CD14-positive monocyte (primary cell): ENCODE measurements at regions not wholly inside any gene's neighbourhood (a gene's known extent, or its start where the extent isn't known, plus 50 kb on each side); places are given as distances from the start of the nearest gene placed in this dataset.

Experiments used
- DNase-seq, 3 donors: peaks; one replicate each; pipeline ENCODE4 v3.0.0-alpha.2; 2011 to 2022
- H2AFZ ChIP-seq: 2 replicates; pipeline ENCODE4 v1.6.0; 2012; ENCODE audit warnings: mild to moderate bottlenecking, low read depth, low read length, inconsistent platforms; ENCODE audit not compliant: insufficient read depth, poor library complexity, severe bottlenecking
- H3K27ac ChIP-seq, 2 donors: 1 replicate in 1 of 2; 2 replicates in 1 of 2; pipeline ENCODE4 v1.5.1; 2012 to 2013; ENCODE audit warnings: low read length in 2 of 2, control low read depth in 1 of 2, inconsistent platforms in 1 of 2, low read depth in 1 of 2, mild to moderate bottlenecking in 1 of 2
- H3K27me3 ChIP-seq, 2 donors: one replicate each; pipeline versions ENCODE4 v1.6.0 to v1.6.1; 2011 to 2013; ENCODE audit warnings: low read length in 2 of 2; ENCODE audit not compliant: control insufficient read depth in 2 of 2, insufficient read depth in 2 of 2
- H3K36me3 ChIP-seq, 2 donors: replicated peaks in 1 of 2; 1 replicate in 1 of 2; 2 replicates in 1 of 2; pipeline versions ENCODE4 v1.5.1 to v1.6.1; 2012 to 2013; ENCODE audit warnings: low read length in 2 of 2, control low read depth in 1 of 2, inconsistent platforms in 1 of 2, mild to moderate bottlenecking in 1 of 2; ENCODE audit not compliant: insufficient read depth in 2 of 2, control insufficient read depth in 1 of 2
- H3K4me1 ChIP-seq, 2 donors: 1 replicate in 1 of 2; 2 replicates in 1 of 2; pipeline versions ENCODE4 v1.5.1 to v1.6.1; 2012 to 2013; ENCODE audit warnings: low read length in 2 of 2, control low read depth in 1 of 2, inconsistent platforms in 1 of 2, mild to moderate bottlenecking in 1 of 2, moderate library complexity in 1 of 2; ENCODE audit not compliant: insufficient read depth in 2 of 2, control insufficient read depth in 1 of 2
- H3K4me2 ChIP-seq: replicated peaks from 2 replicates; pipeline ENCODE3; 2012; ENCODE audit warnings: low read length, moderate library complexity, mild to moderate bottlenecking; ENCODE audit not compliant: poor library complexity, severe bottlenecking; ENCODE audit errors: extremely low read depth
- H3K4me3 ChIP-seq, 3 experiments: fragments of 200-600 bp in 1 of 3; sonication (generic) in 1 of 3; replicated peaks in 1 of 3; 1 replicate in 2 of 3; 2 replicates in 1 of 3; pipeline ENCODE4 v1.5.1; 2011 to 2013; ENCODE audit warnings: low read length in 3 of 3, mild to moderate bottlenecking in 3 of 3, control low read depth in 2 of 3, low read depth in 2 of 3, inconsistent platforms in 1 of 3, moderate library complexity in 1 of 3
- H3K79me2 ChIP-seq: 2 replicates; pipeline ENCODE4 v1.6.0; 2012; ENCODE audit warnings: mild to moderate bottlenecking, control low read depth, inconsistent platforms, low read length, moderate library complexity; ENCODE audit not compliant: insufficient read depth
- H3K9ac ChIP-seq: 2 replicates; pipeline ENCODE4 v1.6.0; 2017; ENCODE audit warnings: low read length, mild to moderate bottlenecking; ENCODE audit not compliant: insufficient read depth, poor library complexity, severe bottlenecking
- H3K9me3 ChIP-seq, 2 donors: replicated peaks in 1 of 2; 1 replicate in 1 of 2; 2 replicates in 1 of 2; pipeline versions ENCODE4 v1.5.1 to v1.6.1; 2012 to 2013; ENCODE audit warnings: low read length in 2 of 2, control low read depth in 1 of 2; ENCODE audit not compliant: control insufficient read depth in 1 of 2, insufficient read depth in 1 of 2
- H4K20me1 ChIP-seq: 2 replicates; pipeline ENCODE4 v1.6.0; 2012; ENCODE audit warnings: mild to moderate bottlenecking, low read length, control low read depth, moderate library complexity; ENCODE audit not compliant: insufficient read depth
- H3K27ac Mint-ChIP-seq, 7 donors: one replicate each; pipeline ENCODE4 v1.8.0; 2020; ENCODE audit warnings: mild to moderate bottlenecking in 7 of 7, mixed read lengths in 7 of 7, moderate library complexity in 6 of 7, inconsistent platforms in 2 of 7
- H3K27me3 Mint-ChIP-seq, 3 donors: one replicate each; pipeline ENCODE4 v1.8.0; 2021 to 2022; ENCODE audit warnings: low read depth in 3 of 3, mild to moderate bottlenecking in 3 of 3, mixed read lengths in 3 of 3, moderate library complexity in 3 of 3, inconsistent platforms in 1 of 3
- H3K36me3 Mint-ChIP-seq, 2 donors: one replicate each; pipeline ENCODE4 v1.8.0; 2020; ENCODE audit warnings: mixed read lengths in 2 of 2, inconsistent platforms in 1 of 2, mild to moderate bottlenecking in 1 of 2
- H3K4me1 Mint-ChIP-seq: one replicate; pipeline ENCODE4 v1.8.0; 2020; ENCODE audit warnings: mild to moderate bottlenecking, mixed read lengths
- H3K4me3 Mint-ChIP-seq, 2 donors: one replicate each; pipeline ENCODE4 v1.8.0; 2020; ENCODE audit warnings: mild to moderate bottlenecking in 2 of 2, mixed read lengths in 2 of 2, moderate library complexity in 1 of 2
- H3K9me3 Mint-ChIP-seq, 7 donors: one replicate each; pipeline ENCODE4 v1.8.0; 2020 to 2022; ENCODE audit warnings: mixed read lengths in 7 of 7, mild to moderate bottlenecking in 6 of 7, moderate library complexity in 6 of 7, inconsistent platforms in 2 of 7
- WGBS: methylation state at CpG from one replicate; pipeline ENCODE4 v1.1.5; 2013; ENCODE audit warnings: missing lambda C conversion rate; ENCODE audit not compliant: insufficient coverage; 5-methylcytosine and 5-hydroxymethylcytosine counted together
- intact Hi-C, 2 donors: fragments of 100-400 bp; cut with micrococcal nuclease; formaldehyde crosslinking; loops; one replicate each; pipeline versions ENCODE4 v1.15.0 to v1.15.1; 2023
- TF ChIP-seq, protein P1 (sequence below): fragments of 200-600 bp; IDR thresholded peaks from one replicate; pipeline ENCODE4 v1.8.0; 2022; ENCODE audit warnings: antibody characterized with exemption, mild to moderate bottlenecking

GRCh38 chr6:68238097-68238601, 396.9 kb upstream of the ADGRB3 start:
- Histone ChIP-seq H3K4me3 (no peak overlapping the region), H4K20me1 (no peaks in the 10 kb centered on the region), H3K36me3 (no peaks in the 10 kb centered on the region), H3K79me2 (no peaks in the 10 kb centered on the region), H3K9ac (no peak overlapping the region), H3K4me1 (no peaks in the 10 kb centered on the region), H3K4me2 (no peak overlapping the region), H3K27ac (no peak overlapping the region), H2AFZ (no peak overlapping the region), H3K27me3 (no peaks in the 10 kb centered on the region), H3K9me3 (no peaks in the 10 kb centered on the region)
- Mint-ChIP-seq H3K36me3 (no peaks in the 10 kb centered on the region), H3K9me3 (peaks cover 0 to 3% (median 0%) of the 10 kb centered on the region in 7 donors), H3K4me3 (no peak overlapping the region), H3K27ac (no peak overlapping the region), H3K27me3 (no peaks in the 10 kb centered on the region), H3K4me1 (no peaks in the 10 kb centered on the region)
- no CpG with 5 or more reads among the region's 1 CpG for WGBS
- TF ChIP-seq, protein P1, sequence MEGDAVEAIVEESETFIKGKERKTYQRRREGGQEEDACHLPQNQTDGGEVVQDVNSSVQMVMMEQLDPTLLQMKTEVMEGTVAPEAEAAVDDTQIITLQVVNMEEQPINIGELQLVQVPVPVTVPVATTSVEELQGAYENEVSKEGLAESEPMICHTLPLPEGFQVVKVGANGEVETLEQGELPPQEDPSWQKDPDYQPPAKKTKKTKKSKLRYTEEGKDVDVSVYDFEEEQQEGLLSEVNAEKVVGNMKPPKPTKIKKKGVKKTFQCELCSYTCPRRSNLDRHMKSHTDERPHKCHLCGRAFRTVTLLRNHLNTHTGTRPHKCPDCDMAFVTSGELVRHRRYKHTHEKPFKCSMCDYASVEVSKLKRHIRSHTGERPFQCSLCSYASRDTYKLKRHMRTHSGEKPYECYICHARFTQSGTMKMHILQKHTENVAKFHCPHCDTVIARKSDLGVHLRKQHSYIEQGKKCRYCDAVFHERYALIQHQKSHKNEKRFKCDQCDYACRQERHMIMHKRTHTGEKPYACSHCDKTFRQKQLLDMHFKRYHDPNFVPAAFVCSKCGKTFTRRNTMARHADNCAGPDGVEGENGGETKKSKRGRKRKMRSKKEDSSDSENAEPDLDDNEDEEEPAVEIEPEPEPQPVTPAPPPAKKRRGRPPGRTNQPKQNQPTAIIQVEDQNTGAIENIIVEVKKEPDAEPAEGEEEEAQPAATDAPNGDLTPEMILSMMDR, result no peak
- no peak for DNase-seq
- intact Hi-C loops, result no loop called here

- Mint-ChIP-seq H3K27ac (no peak overlapping the region), H3K4me3 (no peak overlapping the region), H3K36me3 (no peaks in the 10 kb centered on the region), H3K27me3 (no peaks in the 10 kb centered on the region), H3K9me3 (peaks cover 0 to 2% (median 0%) of the 10 kb centered on the region in 7 donors), H3K4me1 (no peaks in the 10 kb centered on the region)
- Histone ChIP-seq H2AFZ (no peak overlapping the region), H4K20me1 (no peaks in the 10 kb centered on the region), H3K27ac (no peak overlapping the region), H3K4me1 (no peaks in the 10 kb centered on the region), H3K9ac (no peak overlapping the region), H3K4me3 (no peak overlapping the region), H3K79me2 (no peaks in the 10 kb centered on the region), H3K27me3 (no peaks in the 10 kb centered on the region), H3K9me3 (no peaks in the 10 kb centered on the region), H3K4me2 (no peak overlapping the region), H3K36me3 (no peaks in the 10 kb centered on the region)
- TF ChIP-seq, protein P1, result no peak
- intact Hi-C loops, result no loop called here
- 100% methylated on average over 2 of the region's 6 CpGs for WGBS
- DNase-seq, result no peak
These were observed 397.9 kb upstream of the ADGRB3 start for GRCh38 chr6:68237205-68237604.
